HG03175 (cell line): ENCODE measurements at regions not wholly inside any gene's neighbourhood (a gene's known extent, or its start where the extent isn't known, plus 50 kb on each side); places are given as distances from the start of the nearest gene placed in this dataset.

Experiments
- ATAC-seq: cut with Tn5 transposase; IDR thresholded peaks from one replicate; pipeline ENCODE4 v1.9.1; 2021; ENCODE audit warnings: mild to moderate bottlenecking, moderate library complexity; ENCODE audit not compliant: unreplicated experiment

- no peak for ATAC-seq
These were observed 500.3 kb upstream of the SMIM21 start for GRCh38 chr18:75927791-75928190.

DNA sequence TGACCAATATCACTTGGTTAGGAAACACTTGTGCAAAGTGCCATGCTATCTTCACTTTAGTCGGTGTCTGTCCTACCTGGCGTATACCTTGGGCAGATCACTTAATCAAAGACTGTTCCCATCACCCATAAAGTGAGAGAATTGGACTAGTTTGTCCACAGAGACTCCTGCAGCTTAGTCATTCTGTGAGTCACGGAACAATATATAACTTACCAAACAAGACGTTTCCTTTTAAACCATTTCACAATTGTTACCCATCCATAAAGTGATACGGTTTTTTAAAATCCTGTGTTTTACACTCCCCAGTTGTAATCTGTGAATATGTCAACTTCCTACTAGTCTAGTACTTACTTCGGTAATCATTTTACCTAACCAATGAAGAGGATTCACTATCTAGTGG is 499.3 kb upstream of the SMIM21 start:
- no peak for ATAC-seq

- ATAC-seq: no peak
These were observed 495.7 kb upstream of the SMIM21 start for GRCh38 chr18:75923169-75923568.

DNA sequence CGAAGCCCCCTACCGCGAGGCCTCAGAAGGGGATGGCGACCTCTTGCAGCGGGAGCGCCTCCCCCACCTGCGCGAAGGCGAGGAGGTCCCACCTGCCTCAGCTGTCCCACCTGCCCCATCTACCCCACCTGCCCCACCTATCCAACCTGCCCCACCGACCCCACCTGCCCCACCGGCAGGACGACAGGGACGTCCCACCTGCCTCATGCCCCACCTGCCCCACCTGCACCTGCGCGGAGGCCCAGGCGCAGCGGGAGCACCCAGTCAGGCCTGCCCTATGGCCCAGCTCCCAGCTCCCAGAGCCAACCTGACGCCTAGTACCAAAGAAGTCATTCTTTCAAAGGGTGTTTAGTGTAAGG is 489.1 kb upstream of the SMIM21 start:
- no peak for ATAC-seq

DNA sequence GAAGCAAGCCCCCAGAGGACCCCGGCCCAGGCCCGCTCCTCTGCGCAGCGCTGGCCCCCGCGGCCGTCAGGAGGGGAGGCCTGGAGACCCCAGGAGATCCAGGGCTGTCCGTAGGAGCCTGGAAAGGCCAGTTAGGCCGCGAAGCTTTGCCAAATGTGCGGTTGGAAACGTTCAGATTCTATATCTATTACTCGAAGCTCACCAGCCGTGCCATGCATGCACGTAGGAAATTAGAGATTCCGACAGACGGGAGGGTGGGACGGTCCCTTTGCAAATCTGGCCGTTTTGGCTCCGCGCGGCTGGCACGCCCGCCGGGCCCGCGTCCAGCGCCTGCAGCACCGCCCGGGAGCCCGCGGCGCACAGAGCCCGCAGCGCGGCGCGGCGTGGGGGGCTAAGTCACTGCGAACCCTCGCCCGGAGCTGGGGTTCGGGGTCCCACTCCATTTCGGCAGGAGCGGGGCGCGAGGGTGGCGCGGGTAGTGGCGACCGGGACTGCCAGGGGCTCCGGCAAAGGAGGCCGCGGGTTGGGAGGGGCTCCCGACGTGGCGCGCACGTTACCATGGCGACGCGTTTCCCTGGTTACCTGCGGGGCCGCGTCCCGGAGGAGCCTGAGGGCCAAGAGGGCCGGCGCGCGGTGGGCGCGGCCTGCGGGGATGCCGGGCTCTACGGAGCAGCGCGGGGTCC is 488.6 kb upstream of the SMIM21 start:
- ATAC-seq: no peak

GRCh38 chr18:75912829-75913228 is 485.3 kb upstream of the SMIM21 start:
- no peak for ATAC-seq

DNA sequence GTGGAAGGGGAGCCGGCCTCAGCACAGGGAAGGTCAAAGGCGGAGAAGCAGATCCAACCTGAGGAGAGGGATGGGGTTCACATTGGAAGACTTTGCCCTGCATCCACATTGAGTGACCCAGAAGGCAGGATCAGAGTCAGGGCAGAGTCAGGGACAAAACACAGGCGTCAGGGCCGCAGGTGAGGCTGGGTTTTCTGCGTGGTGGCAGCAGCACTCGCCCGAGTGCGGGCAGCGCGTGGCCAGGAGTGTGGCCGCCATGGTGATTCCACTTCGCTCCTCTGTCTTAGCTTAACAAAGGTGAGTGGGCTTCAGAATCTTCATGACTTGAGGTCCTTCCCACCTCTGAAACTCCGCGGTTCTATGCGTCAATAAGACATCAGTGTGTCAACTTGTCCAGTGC is 476.9 kb upstream of the SMIM21 start:
- ATAC-seq: no peak

- no peak for ATAC-seq
These were observed 471.1 kb upstream of the SMIM21 start for GRCh38 chr18:75898651-75899050.

DNA sequence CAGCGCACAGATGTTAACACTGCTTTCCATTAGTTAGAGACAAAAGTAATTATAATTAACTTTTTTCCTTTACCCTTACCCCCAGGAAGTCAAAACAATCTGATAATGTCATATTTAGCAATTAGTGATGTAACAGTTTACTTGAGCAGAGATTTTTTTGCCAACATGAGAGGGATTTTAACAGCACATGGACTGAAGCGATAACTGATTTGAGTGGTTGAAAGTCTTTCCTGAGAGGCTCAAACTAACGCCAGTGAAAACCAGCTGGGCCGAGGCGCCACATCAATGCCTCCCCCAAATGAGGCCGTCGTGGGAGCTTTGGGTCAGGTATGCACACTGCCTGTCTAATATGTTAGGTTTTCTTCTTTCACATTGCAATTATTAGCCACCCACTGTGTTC is 469.9 kb upstream of the SMIM21 start:
- ATAC-seq: no peak

- no peak for ATAC-seq
These were observed 469.4 kb upstream of the SMIM21 start for GRCh38 chr18:75896865-75897264.

DNA sequence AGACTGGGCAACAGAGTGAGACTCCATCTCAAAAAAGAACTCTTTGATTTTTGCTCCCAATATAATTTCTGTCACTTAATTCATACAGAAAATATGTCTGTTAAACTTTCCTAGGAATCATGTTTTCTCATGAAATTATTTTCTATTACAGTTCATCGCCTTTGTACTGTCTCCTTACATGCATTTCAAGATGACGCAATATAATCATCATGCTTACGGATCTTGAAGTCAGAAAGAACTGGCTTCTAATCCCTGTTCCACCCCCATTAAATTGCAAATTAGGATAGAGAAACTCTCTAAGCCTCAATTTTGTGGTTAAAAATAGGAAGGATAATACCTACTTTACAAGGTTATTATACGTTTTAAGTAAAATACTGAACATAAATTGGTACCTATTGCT is 467.6 kb upstream of the SMIM21 start:
- ATAC-seq: no peak

GRCh38 chr18:75884728-75885127 is 457.2 kb upstream of the SMIM21 start:
- no peak for ATAC-seq

- ATAC-seq: no peak
These were observed 453.5 kb upstream of the SMIM21 start for GRCh38 chr18:75880925-75881504.

- no peak for ATAC-seq
These were observed 452.8 kb upstream of the SMIM21 start for GRCh38 chr18:75880266-75880665.

GRCh38 chr18:75879196-75879595 is 451.7 kb upstream of the SMIM21 start:
- ATAC-seq: no peak

DNA sequence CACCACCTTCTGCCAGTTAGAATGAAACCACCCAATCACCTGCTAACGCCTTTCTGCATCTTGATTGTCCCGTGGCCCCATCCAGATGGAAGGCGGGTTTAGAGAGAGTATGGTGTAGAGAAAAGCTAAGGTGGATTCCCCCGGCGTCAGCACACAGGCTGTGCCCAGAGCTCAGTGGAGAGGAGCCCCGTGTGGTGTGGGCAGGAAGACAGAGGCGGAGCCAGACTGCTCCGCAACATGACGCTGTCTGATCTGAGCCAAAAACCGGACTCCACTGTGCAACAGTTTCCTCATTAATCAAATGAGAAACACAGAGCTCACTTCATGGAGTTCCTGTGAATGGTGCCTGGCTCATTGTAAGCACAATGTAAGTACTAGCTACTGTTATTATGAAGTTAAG is 448.1 kb upstream of the SMIM21 start:
- ATAC-seq: no peak

DNA sequence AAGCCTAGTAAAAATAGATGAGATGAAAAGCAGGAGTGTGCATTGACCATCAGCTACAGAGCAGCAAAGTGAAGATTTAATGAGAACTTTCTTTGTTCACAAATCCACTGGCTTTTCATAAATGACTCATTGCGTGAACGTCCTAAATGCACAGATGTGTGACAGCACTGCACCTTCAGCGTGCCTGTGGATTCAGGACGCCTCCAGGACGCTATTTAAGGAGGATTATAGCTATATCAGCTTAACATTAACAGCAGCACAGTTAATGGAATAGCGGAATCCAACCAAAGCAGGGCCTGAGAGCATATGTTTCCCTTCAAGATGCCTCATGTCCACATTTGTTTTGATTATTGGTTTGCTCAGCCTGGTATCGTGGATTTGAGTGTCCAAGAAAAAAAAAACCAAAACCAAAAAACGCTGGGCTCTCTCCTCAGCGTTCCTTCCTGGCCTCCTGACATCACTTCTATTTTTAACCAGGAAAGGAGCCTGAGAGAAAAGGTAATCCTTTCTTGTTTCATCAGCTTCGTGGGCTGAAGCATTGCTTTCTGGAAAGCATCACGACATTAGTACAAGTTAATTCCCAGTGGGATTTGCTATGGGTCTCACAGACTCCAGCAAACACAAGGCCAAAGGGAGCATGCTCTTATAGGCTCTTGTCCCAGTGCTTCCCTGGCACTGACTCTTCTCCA is 447.0 kb upstream of the SMIM21 start:
- ATAC-seq: no peak

- ATAC-seq: no peak
These were observed 444.1 kb upstream of the SMIM21 start for GRCh38 chr18:75871596-75871995.

DNA sequence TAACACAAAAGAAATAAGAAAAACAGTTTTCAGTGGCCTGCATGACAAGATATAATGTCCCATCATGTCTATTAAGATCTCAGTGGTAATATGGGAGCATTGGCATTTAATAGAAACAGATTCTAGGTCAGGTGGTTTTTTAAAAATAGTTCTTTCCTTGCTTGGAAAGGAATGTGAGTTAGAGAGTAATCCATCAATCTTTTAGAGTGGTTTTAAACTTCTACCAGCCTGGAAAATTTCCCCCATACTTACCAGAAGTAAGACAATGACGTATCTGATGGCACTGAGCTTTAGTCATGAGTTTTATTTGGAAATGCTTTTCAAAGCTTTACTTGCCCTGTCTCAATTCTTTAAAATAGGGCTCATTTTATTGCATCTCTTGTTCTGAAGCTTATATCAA is 441.7 kb upstream of the SMIM21 start:
- no peak for ATAC-seq

DNA sequence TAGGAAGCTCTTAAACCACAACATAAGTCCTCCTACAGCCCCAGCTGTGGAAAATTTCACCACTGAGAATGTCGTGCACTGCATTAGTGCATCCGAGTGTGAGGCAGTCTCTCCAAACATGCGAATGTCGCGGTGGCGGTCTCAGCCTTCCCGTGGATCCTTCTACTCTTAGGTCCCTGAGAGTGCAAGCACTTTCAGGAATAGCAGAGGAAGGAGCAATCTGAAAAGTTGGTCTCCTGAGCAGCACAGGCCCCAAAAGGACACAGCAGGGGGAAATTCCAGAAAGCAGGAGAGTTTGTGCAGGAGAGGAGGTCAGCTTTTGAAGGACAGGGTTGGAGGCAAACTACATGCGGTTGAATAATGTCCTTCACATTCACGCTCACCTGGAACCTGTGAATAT is 440.5 kb upstream of the SMIM21 start:
- no peak for ATAC-seq

DNA sequence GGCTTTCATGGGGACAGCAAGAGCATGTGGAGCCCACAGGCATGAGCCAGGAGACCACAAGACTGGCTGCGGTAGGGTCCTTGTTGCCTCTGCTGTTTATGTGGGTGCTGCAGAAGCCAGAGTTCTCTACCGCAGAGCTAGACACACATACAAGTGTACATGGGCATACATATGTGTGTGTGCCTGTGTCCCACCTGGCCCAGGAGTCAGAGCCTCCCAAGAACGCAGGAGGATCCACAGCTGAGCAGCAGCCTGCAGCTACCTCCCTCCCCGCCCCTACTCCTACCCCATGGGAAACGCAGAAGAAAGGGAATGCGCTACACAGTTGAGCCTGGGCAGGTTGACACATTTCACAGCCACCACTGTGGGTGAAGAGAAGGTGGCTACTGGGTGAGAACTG is 438.1 kb upstream of the SMIM21 start:
- ATAC-seq: no peak

GRCh38 chr18:75864816-75865215 is 437.3 kb upstream of the SMIM21 start:
- no peak for ATAC-seq

DNA sequence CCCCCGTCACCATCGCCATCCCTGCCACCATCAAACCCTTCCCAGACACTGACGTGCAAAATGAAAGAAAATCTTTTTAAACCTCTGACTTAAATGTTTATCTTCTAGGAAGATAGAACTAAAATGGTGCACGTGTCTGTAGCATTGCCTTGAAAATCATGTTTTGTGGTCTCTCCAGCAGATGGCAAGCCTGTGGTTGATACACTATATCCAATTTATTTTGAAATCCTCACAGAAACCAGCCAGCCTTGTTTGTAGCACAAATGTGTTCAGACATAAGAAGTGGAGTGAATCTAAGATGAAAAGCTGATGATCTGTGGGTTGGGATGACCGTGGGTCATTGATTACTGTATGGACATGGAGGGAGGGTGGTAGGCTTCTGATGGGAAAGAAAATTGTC is 436.2 kb upstream of the SMIM21 start:
- no peak for ATAC-seq
